Adipose tissue (tissue), 3 donors: ENCODE measurements at regions not wholly inside any gene's neighbourhood (a gene's known extent, or its start where the extent isn't known, plus 50 kb on each side); places are given as distances from the start of the nearest gene placed in this dataset.

Experiments
- H3K27ac ChIP-seq: one replicate; pipeline ENCODE4 v1.5.1; 2013; ENCODE audit warnings: low read depth, low read length
- WGBS, 3 donors: extraction: QIAGEN DNeasy Blood & Tissue Kit; methylation state at CpG; one replicate each; pipeline ENCODE4 v1.1.7; 2013; 5-methylcytosine and 5-hydroxymethylcytosine counted together
- donor health status: healthy with polysubstance abuse.
- donor health status: Bipolar disorder and iron deficiency.
- donor health status: healthy.

DNA sequence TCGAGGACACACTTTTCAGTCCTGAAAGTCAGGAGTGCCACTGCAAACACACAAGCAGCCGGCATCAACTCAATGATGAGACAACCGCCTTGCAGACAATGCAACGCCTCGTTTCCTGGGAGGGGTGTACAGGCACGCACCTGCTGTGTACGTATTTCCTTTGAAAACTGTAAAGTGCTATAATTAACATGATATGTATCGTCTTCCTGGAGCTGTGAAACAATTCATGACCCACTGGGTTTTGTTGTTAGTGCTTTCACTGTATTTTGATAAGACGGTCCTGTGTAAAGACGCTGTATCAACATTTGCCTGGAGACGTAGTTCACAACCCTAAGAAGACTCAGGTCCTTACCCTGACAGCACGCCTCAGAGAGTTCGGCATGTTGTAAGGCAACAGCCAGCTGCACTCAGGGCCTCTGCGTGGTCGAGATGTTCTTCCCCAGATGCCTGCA, 105.7 kb upstream of the ANO1 start:
- no peak overlapping the region for H3K27ac ChIP-seq
- WGBS, 3 donors = 52 to 79% (median 76%) methylated on average over 15 of the region's 15 CpGs

DNA sequence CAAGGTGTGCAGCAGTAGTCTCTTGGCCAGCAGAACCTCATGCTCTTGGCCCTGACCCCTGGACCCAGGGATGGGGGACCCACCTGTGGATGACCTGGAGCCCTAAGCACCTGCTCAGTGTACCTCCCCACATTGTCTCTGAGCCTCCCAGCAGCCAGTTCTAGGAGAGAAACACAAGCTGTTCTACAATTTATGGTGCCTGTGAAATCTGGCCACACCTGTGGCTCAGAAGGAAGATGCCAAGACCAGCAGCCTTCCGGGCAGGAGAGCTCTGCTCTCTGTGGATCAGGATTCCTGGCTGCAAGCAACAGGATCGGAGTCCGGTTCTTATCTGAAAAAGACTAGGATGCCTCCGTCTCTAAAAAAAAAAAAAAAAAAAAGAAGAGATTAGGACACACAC, 103.6 kb upstream of the ANO1 start:
- WGBS, 3 donors = 62 to 82% (median 72%) methylated on average over 4 of the region's 4 CpGs
- no peak overlapping the region for H3K27ac ChIP-seq

DNA sequence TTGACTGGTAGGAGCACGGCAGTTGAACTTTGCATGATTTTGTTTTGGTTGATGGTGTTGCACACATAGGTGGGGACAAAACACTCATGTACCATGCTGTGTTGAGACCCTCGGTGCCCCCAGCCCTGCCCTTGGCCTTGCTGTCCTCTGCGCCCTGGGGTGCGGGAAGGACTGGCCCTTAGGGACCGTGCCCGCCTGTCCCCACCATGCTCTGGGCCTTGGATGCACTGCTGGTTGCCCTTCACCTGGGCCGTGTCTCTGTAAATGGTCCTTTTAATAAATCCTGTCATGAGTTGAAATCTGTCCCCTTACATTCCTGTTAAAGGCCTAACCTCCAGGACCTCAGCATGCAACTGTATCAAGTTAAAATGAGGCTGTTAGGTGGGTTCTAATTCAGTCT, 102.3 kb upstream of the ANO1 start:
- H3K27ac ChIP-seq = no peak overlapping the region
- whole genome bisulfite sequencing, 3 donors = 87 to 95% (median 94%) methylated on average over 7 of the region's 7 CpGs

DNA sequence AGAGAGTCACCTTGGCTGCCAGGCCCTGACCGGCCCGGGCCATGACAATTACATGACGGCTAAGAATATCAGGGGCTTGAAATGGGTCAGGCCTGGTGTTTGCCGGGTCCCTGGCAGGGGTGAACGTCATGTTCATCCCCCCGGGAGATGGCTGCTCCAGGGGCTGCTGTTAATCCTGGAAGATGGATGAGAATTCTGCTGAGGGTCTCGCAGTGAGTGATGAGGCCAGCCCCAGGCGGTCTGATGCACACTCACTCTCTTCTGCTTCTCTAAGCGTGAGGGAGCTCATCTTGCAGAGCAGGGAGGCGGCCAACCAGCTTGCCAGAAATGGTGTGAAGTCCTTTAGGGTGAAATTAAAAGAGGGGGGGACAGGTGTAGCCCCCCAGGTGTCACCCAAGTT, 101.3 kb upstream of the ANO1 start:
- WGBS, 3 donors = 82 to 92% (median 89%) methylated on average over 10 of the region's 10 CpGs
- H3K27ac ChIP-seq = no peak overlapping the region

DNA sequence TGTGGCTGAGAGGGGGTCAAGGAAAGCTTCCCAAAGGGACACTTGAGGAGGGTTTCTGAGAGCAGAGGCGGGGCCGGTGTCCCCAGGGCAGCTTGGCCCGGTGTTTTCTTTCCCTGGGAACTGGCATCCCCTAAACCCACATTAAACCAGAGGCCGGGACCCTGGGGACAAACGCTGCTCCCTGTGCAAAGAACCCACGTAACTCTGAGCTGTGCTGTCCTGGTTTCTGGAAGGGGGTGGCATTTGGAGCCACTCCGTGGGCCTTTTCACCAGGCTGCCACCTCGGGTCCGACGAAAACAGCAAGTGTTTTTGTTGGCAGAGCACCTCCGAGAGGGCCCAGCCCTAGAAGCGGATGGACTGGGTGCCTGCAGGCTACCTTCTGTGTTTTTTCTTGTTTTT, 100.2 kb upstream of the ANO1 start:
- H3K27ac ChIP-seq = no peak overlapping the region

DNA sequence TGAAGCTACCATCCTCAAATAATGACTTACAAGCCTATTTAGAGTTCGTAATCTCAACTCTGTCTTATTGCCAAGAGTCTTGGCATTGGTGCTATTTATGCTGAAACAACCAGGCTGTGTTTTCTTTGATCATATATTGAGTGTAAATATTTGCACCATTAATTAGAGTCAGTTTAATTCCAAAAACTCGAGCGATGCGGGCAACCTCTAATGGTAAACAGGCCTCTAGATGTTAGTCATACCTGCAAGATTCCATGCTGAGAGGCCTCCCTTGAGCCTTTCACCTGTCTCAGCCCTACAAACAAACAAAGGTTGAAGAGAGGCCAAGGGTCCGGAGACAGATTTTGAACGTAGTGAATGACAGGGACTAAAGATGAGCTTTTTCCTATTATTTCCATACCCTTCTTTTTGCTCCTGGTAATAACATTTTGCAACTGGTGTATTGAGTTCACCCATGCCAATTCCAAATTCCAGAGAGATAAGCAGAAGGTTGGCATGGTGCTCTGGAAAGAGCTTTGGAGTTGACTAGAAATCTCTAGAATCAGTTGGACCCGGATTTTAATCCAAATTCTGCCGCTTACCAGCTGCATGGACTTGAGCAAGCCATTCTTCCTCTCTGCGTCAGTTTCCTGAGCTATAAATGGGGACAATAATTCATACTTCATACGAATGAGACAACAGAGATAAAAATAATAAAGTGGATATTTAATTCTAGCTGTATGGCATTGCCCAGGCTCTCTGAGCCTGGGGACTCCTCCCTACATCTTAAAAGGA, 99.1 kb upstream of the ANO1 start:
- no peak overlapping the region for H3K27ac ChIP-seq
- 52 to 62% (median 61%) methylated on average over 10 of the region's 10 CpGs for WGBS, 3 donors

More for the DNA sequence above, 100.2 kb upstream of the ANO1 start:
- WGBS, 3 donors = 79 to 86% (median 81%) methylated on average over 12 of the region's 12 CpGs

DNA sequence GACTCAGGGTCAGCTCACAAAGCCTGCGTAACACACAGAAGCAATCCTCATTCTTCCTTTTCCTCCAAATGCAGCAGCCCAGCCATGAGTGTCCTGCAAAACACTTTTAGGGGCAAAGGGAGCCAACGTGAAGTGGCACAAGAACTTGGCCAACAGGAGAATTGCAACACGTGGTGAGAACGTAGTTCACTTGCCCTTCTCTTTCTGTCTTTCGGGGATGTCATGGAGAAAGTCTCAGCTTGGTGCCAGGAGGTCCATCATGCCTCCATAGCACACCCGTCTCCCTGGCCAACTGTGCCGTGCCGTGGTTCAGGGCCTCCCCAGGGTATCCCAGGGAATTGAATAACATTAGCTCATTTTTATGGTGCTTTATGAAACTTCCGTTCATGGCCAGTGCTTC, 98.5 kb upstream of the ANO1 start:
- WGBS, 3 donors = 62 to 75% (median 62%) methylated on average over 9 of the region's 9 CpGs

DNA sequence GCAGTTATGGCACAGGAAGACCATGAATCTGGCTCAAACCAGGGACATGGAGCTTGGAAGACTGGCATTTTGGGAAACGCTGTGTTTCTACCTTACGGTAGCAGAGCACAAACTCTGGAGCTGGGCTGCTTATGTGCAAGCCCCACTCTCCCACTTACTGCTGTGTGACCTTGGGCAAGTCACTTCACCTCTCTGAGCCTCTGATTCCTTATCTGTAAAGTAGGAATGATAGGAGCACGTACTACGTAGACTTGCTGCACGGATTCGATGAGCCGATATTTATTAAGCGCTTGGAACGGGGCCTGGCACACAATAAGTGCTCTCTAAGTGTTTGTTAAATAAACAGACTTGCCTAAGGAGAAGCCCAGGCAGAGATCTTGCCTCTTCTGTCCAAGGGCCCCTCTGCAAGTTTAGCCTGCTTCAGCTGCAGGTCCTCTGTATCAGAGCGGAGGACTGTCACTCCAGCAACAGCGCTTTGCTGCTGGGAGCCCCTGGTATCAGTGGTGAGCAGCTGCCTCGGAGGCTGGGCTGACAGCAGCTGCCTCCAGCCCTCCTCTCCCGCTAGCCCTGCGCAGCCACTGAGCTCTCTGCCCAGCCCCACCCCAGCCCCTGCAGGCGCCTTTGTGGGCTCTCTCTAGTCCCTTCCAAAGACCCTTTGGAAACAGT, 96.9 kb upstream of the ANO1 start:
- WGBS, 3 donors = 62 to 86% (median 74%) methylated on average over 15 of the region's 15 CpGs
- H3K27ac ChIP-seq = no peak overlapping the region

More for the DNA sequence above, 98.5 kb upstream of the ANO1 start:
- H3K27ac ChIP-seq = no peak overlapping the region

DNA sequence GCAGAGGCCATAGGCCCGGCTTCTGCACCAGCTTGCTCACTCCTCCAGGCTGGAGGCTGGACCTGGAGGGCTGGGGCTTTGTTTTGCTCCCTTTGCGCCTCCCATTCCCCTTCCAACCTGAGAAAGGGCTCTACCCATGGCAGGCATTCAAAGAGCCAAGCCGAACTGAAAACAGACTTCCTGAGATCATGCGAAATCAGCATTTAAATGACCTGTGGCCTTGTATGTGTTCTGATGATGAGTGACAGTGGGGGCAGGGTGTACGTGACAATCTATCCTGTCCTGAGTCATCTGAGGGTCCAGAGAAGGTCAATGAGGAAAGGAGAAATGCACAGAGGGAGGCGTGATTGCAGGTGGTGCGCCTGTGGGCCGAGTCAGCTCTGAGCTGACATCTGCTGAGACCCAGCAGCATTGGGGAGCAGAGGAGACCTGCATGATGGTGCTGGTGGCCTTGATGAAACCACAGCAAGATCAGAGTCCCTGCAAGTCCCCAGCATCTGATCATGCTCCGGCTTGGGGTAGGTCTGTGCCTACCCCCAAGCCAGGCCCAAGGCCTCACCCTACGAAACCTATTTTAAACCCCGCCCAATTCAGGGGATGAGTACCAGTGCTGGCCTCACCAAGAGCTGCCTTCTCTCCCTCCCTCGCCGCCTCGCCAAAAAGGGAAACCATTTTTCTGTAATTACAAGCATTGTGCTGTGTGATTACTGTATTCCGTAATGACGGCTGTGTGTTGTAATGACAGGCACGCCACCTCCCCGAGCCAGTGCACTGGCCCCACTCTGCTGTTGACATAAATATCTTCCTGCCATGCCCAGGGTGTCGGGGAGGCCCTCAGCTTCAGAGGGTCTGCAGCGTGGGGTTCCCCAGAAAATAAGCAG, 95.2 kb upstream of the ANO1 start:
- H3K27ac ChIP-seq = no peak overlapping the region
- 80% methylated on average over 19 to 20 of the region's 20 CpGs for WGBS, 3 donors

DNA sequence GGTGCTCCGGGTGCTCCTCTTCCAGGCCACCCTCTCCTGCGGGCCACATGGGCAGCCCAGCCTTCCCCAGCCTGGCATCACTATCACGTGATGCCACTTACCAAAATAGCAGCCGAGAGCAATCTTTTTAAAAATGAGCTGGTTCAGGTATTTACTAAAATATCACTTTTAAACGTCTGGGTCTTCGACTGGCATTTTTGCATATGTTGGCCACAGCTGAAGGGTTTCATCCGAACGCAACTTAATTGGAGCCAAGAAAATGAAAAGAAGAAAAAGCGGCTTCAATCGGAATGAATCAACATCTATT, 94.6 kb upstream of the ANO1 start:
- H3K27ac ChIP-seq = no peak overlapping the region

DNA sequence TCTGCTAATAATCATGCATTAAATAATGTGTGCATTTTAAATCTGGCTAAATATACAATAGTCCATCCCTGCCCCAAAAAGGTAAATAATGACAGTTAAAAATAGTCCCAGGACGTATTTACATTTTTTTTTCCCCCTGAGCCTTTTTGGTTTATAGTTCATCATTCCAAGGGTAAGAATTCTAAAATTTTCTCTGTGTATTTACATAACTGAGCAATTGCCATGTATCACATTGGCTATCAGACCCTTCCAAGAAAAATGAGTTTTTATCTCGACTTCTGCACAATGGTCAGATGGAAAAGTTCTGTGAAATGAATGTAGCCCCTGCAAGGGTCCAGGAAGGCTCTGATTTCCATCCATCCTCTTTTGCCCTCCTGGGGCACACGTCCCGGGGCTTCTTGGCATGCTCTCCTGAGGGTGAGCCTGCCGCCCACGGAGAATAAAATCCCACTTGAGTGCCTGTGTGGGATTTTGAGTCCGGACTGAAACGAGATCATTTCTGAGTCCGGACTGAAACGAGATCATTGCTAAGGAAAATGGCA, 94.1 kb upstream of the ANO1 start:
- no peak overlapping the region for H3K27ac ChIP-seq
- 21 to 31% (median 23%) methylated on average over 8 to 10 of the region's 10 CpGs for WGBS, 3 donors

More for the DNA sequence above, 94.6 kb upstream of the ANO1 start:
- WGBS, 3 donors = 77 to 81% (median 81%) methylated on average over 10 of the region's 10 CpGs

DNA sequence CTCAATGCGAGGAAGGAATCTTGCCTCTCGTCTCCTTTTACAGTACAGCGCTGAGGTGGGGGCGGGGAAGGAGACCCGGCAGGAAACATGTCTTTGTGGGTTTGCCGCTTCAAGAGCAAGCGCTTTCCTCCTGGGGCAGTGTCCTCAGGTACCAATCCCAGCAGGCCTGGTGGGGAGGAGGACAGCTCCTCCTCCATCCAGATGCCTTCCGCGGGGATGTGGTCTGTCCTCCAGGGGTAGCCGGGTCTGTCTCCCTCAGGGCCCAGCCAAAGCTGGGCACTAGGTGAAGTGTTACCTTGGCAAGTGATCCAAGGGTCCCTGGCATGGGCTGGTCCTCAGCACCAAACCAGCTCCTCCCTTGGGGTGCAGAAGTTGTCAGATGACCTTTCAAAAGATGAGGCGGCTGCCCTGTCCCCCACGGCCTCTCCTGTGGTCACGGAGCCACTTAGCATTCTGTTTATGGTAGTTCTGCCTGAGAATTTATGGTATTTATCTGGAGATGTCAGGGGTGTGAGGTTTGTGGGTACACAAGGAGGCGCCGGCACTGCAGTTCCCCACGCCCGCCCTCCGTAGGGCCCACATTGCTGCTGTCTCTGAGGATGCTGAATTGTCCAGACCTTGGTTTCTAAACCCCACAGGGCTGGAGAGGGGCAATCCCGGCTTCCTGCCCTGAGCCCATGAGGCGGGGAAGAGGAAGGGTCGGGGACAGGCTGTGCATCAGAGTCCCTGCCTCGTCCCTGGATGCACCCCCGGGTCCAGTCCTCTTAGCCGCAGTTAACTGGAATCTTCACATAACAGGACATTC, 93.5 kb upstream of the ANO1 start:
- WGBS, 3 donors = 11 to 28% (median 19%) methylated on average over 24 of the region's 24 CpGs
- no peak overlapping the region for H3K27ac ChIP-seq

DNA sequence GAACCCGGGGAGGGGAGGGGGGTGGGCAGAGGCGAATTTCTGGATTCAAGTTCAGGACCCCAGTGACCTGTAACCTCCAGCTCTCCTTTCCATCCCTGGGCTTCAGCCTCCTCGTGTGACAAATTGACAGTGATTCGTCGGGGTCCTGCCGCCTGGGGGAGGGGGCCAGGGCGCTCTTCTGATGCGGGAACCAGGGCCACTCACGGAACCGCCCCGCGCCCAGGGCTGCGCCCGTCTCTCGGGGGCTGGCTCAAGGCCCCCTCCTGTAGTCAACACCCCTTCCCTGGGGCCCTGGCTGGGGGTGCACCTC, 92.8 kb upstream of the ANO1 start:
- no peak overlapping the region for H3K27ac ChIP-seq
- 3 to 4% (median 4%) methylated on average over 15 of the region's 15 CpGs for WGBS, 3 donors

DNA sequence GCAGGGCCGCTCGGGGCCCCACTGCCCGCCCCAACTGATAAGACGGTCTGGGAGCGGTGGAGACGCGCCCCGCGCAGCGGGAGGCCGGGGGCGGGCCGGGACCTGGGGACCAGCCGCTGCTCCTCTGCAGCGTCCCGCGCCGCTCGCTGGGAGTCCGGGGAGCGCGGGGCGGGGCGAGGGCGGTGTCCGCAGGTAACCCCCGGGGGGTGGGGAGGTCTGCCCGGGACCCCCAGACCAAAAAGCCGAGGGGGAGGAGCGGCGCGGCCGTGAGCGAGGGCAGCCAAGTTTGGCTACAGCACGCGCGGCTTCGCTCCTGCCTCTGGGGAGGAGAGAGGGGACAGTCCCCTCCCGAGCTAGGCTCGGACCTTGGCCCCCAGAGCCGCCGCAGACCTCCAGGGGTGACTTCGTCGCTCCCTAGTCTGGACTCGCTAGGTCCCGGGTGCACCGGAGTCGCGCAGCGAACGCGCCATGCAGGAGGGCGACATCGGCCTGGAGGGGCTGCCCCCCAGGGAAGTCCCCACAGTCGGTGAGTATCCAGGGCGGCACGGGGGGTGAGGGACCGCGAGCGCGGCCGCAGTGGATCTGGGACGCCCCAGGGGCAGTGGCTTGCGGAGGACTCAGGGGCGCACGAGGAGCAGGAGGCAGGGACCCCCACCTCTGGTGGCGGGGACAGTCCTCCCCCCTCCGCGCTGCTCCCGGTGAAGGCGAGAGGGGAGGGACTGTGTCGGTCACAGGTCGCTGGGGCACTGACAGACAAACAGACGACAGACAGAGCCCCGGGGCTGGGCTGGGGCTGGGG, 92.3 kb upstream of the ANO1 start:
- H3K27ac ChIP-seq = no peak overlapping the region
- WGBS, 3 donors = 2 to 4% (median 3%) methylated on average over 58 to 75 of the region's 75 CpGs

DNA sequence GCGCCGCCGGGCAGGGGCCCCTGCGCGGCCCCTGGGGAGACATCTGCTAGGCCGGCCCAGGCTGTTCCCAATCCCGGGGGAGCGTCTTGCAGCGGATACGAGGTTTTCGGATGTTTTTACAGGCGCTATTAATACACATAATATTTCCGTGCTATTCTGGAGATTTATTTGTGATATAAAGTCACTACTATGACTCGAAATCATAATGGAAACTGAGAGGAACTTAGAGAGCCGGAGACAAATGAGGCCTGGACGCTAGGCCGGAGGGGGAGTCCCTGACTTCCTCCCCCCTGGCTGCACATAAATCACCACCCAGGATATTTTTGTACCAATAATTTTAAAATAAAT, 91.7 kb upstream of the ANO1 start:
- WGBS, 3 donors = 13 to 22% (median 18%) methylated on average over 17 of the region's 17 CpGs
- H3K27ac ChIP-seq = no peak overlapping the region

DNA sequence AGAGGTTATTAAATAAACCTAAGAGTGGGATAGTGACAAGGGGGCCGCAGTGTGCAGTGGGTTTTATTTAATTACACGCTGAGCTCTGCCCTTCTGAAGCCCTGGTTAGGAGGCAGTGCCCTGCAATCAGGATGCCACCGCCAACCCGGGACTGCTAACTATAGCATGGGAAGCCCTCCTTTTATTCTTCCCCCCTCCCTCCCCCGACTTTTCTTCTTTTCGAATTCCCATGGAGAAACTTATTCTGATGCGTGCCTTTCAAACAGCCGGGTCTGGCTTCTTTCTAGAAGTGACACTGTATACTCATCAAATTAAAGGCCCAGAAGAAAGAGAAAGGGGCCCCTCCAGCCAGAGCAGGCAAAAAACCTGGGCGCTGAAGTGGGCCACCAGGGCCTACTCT, 91.3 kb upstream of the ANO1 start:
- H3K27ac ChIP-seq = no peak overlapping the region
- WGBS, 3 donors = 68 to 69% (median 69%) methylated on average over 9 of the region's 9 CpGs

DNA sequence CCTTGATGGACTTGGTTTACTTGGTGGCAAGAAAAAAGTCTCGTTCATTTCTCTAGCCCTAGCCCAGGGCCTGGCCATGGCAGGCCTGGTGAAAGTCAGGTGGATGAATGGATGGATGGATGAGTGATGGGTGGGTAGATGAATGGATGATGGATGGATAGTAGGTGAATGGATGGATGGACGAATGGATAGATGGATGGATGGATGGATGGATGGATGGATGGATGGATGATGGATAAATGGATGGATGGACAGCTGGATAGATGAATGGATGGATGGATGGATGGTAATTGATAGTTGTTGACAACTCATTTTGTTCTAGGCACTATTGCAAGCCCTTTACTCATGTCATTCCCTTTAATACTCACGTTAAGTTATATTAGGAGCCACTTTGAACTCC, 86.1 kb upstream of the ANO1 start:
- H3K27ac ChIP-seq = no peak overlapping the region
- WGBS, 3 donors = 87 to 91% (median 88%) methylated on average over 3 of the region's 3 CpGs
